MCF 10A (cell line): ENCODE measurements at regions not wholly inside any gene's neighbourhood (a gene's known extent, or its start where the extent isn't known, plus 50 kb on each side); places are given as distances from the start of the nearest gene placed in this dataset.

Experiments
- BruUV-seq: library from RNA; stranded (reverse); fragments of 400-500 nt; replicated peaks from 2 replicates; lab custom pipeline; 2021; lab: Mats Ljungman, UMichigan
- CTCF ChIA-PET: fragments of 300-600 bp; sonication (Branson Sonifier 250); formaldehyde crosslinking; extraction: SDS; loops from one replicate; lab custom pipeline; 2021; ENCODE audit warnings: antibody characterized with exemption, inconsistent platforms; lab: Yijun Ruan, JAX
- POLR2A ChIA-PET: fragments of 300-600, 350-650 bp; sonication (Branson Sonifier 250); formaldehyde crosslinking; extraction: SDS; loops from one replicate; lab custom pipeline; 2020; ENCODE audit warnings: antibody characterized with exemption, inconsistent platforms; lab: Yijun Ruan, JAX
- DNase-seq: peaks from one replicate; pipeline ENCODE4 v3.0.0-alpha.2; 2018; ENCODE audit not compliant: unreplicated experiment
- H3K27ac Mint-ChIP-seq: one replicate; pipeline ENCODE4 v1.8.0; 2022; ENCODE audit warnings: mild to moderate bottlenecking, low read depth, mixed read lengths; ENCODE audit not compliant: unreplicated experiment
- H3K27me3 Mint-ChIP-seq: one replicate; pipeline ENCODE4 v1.8.0; 2022; ENCODE audit warnings: mixed read lengths; ENCODE audit not compliant: insufficient read depth, unreplicated experiment
- H3K36me3 Mint-ChIP-seq: one replicate; pipeline ENCODE4 v1.8.0; 2022; ENCODE audit warnings: mild to moderate bottlenecking, moderate library complexity, mixed read lengths; ENCODE audit not compliant: insufficient read depth, unreplicated experiment
- H3K4me1 Mint-ChIP-seq: one replicate; pipeline ENCODE4 v1.8.0; 2022; ENCODE audit warnings: mixed read lengths; ENCODE audit not compliant: insufficient read depth, unreplicated experiment
- H3K4me3 Mint-ChIP-seq: one replicate; pipeline ENCODE4 v1.8.0; 2022; ENCODE audit warnings: mild to moderate bottlenecking, moderate library complexity, mixed read lengths; ENCODE audit not compliant: unreplicated experiment
- H3K9me3 Mint-ChIP-seq: one replicate; pipeline ENCODE4 v1.8.0; 2022; ENCODE audit warnings: mixed read lengths; ENCODE audit not compliant: unreplicated experiment
- CTCF ChIP-seq: fragments of 200-600 bp; IDR thresholded peaks from one replicate; pipeline ENCODE4 v1.8.0; 2022; ENCODE audit warnings: antibody characterized with exemption, mild to moderate bottlenecking; ENCODE audit not compliant: unreplicated experiment
- intact Hi-C: fragments of 100-400 bp; cut with micrococcal nuclease; formaldehyde crosslinking; loops from 2 replicates; pipeline ENCODE4 v1.14.1; 2022

GRCh38 chr5:148730942-148731898 lies 76.9 kb upstream of the HTR4 start:
- Mint-ChIP-seq H3K4me3 (no peak overlapping the region), H3K9me3 (no peaks in the 10 kb centered on the region), H3K27ac (peak overlapping the region; percentile 62), H3K27me3 (no peaks in the 10 kb centered on the region), H3K36me3 (no peaks in the 10 kb centered on the region), H3K4me1 (peaks cover 52% of the 10 kb centered on the region)
- no TSS peak for BruUV-seq
- ChIA-PET CTCF (interaction anchor here (0.5 to 23.9 kb wide), 165 partner anchors 9 to 903 kb away, joined by 3 to 924 read pairs (median 5); no protein-coding TSS in a partner anchor), POLR2A (interaction anchor here (0.6 to 5.3 kb wide), 20 partner anchors 11 to 586 kb away, joined by 3 to 80 read pairs (median 4); partner anchors contain the start of gene ADRB2)
- intact Hi-C loops: loop anchor here (1.0 to 5.0 kb wide), 6 partner anchors 287 to 844 kb away; partner anchors contain the start of gene FBXO38
- DNase-seq: peak; percentile 95
- TF ChIP-seq CTCF: peak; percentile 99

DNA sequence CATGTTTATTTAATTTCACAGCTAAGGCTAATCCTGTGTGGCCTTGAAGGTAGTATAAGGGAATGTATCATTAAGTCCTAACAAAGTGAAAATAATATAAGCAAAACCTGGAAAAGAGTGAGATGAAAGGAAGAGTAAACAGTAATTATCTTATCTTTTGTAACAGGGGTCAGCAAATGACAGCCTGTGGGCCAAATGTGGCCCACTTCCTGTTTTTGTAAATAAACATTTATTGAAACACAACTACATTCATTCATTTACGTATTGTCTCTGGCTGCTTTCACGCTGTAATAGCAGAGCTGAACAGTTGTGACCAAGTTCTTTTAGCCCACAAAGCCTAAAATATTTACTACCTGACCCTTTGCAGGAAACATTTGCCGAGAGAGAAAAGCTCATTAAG lies 78.4 kb upstream of the HTR4 start:
- no peak overlapping the region for H3K4me3 Mint-ChIP-seq
- no peaks in the 10 kb centered on the region for H3K9me3 Mint-ChIP-seq
- POLR2A ChIA-PET: interaction anchor here (0.6 to 5.3 kb wide), 7 partner anchors 94 to 382 kb away, joined by 3 to 80 read pairs (median 5); partner anchors contain the start of gene ADRB2
- TF ChIP-seq CTCF: no peak
- no peaks in the 10 kb centered on the region for H3K27me3 Mint-ChIP-seq
- H3K4me1 Mint-ChIP-seq: peaks cover 52% of the 10 kb centered on the region
- DNase-seq: no peak
- no peak overlapping the region for H3K27ac Mint-ChIP-seq
- intact Hi-C loops: loop anchor here (1.0 to 5.0 kb wide), 8 partner anchors 224 to 845 kb away; no protein-coding TSS in a partner anchor
- BruUV-seq: no TSS peak
- CTCF ChIA-PET: interaction anchor here (0.5 to 23.9 kb wide), 81 partner anchors 9 to 769 kb away, joined by 3 to 924 read pairs (median 4); partner anchors contain the start of gene ADRB2
- H3K36me3 Mint-ChIP-seq: no peaks in the 10 kb centered on the region

DNA sequence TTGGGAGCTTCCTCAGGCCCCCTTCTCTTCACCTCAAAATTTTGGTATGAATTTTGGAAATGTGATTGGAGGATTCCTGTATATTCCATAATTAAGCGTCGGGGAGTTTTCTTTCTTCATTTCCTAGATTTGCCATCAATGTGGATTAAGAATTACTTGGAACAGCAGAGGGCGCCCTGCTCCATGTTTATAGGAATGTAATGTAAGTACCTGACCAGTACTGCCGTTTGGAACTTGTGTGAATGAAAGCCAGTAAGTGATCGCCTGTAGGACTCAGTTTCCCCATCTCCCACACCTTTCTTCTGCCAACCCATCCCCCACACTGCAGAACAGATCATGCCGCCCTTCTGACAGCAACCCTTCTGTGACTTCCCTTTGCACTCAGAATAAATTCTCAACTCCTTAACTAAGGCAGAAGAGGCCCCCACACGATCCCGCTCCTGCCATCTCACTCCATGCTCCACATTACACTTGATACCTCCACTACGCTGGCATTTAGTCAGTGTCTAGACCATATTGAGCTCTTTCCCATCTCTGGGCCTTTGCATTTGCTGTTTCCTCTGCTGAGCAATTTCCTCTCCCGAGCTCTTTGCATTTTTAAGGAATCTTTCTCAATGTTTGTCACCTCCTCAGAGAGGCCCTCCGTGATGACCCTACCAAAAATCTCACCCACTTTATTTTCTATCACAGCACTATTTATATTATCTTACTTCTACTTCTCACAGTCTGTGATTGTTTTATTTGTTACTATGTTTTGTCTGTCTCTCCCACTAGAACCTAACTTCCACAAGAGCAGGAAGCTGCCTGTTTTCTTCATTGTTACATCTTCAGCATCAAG lies 79.5 kb upstream of the HTR4 start:
- Mint-ChIP-seq H3K27ac (no peak overlapping the region), H3K36me3 (no peaks in the 10 kb centered on the region), H3K9me3 (no peaks in the 10 kb centered on the region), H3K4me3 (no peak overlapping the region), H3K27me3 (no peaks in the 10 kb centered on the region), H3K4me1 (peaks cover 52% of the 10 kb centered on the region)
- no TSS peak for BruUV-seq
- TF ChIP-seq CTCF: peak; percentile 84
- intact Hi-C loops: loop anchor here (1.0 to 5.0 kb wide), 8 partner anchors 223 to 847 kb away; no protein-coding TSS in a partner anchor
- DNase-seq: peak; percentile 92
- CTCF ChIA-PET: interaction anchor here (0.5 to 23.9 kb wide), 100 partner anchors 8 to 1259 kb away, joined by 3 to 924 read pairs (median 4); partner anchors contain the start of gene ADRB2
- POLR2A ChIA-PET: interaction anchor here (0.6 to 5.3 kb wide), 12 partner anchors 97 to 384 kb away, joined by 3 to 80 read pairs (median 4); no protein-coding TSS in a partner anchor
